ENCODE measurements at regions not wholly inside any gene's neighbourhood (a gene's known extent, or its start where the extent isn't known, plus 50 kb on each side); places are given as distances from the start of the nearest gene placed in this dataset.

GRCh38 chr3:21879184-21879886 is 128.3 kb upstream of the ZNF385D start:
- H3K4me1 ChIP-seq (ENCODE audit: control insufficient read depth in 1 of 2, insufficient read depth in 2 of 2, low read length in 2 of 2), result no peaks in the 10 kb centered on the region
- ChIA-PET RAD21 (ENCODE audit: low non-redundant PET in 1 of 2, low total read pairs in 2 of 2, uncharacterized antibody in 2 of 2, unreplicated experiment in 2 of 2) (no interaction called here), CTCF (no interaction called here), POLR2A (no interaction called here)
- H3K36me3 ChIP-seq (ENCODE audit: control insufficient read depth in 1 of 2, insufficient read depth in 2 of 2, low read length in 2 of 2), result no peaks in the 10 kb centered on the region
- no peak for ATAC-seq
- no peak overlapping the region for H2AFZ ChIP-seq (ENCODE audit: low read depth, low read length, poor library complexity, severe bottlenecking)
- TF ChIP-seq EZH2 (IDR thresholded peaks at IDR 0.05), result no peak
- no peak for TF ChIP-seq TCF7L2 (IDR thresholded peaks at IDR 0.05; ENCODE audit: borderline replicate concordance, extremely low read depth, insufficient read depth, insufficient read length)
- TF ChIP-seq, protein P1, sequence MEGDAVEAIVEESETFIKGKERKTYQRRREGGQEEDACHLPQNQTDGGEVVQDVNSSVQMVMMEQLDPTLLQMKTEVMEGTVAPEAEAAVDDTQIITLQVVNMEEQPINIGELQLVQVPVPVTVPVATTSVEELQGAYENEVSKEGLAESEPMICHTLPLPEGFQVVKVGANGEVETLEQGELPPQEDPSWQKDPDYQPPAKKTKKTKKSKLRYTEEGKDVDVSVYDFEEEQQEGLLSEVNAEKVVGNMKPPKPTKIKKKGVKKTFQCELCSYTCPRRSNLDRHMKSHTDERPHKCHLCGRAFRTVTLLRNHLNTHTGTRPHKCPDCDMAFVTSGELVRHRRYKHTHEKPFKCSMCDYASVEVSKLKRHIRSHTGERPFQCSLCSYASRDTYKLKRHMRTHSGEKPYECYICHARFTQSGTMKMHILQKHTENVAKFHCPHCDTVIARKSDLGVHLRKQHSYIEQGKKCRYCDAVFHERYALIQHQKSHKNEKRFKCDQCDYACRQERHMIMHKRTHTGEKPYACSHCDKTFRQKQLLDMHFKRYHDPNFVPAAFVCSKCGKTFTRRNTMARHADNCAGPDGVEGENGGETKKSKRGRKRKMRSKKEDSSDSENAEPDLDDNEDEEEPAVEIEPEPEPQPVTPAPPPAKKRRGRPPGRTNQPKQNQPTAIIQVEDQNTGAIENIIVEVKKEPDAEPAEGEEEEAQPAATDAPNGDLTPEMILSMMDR (IDR thresholded peaks at IDR 0.05 in 2 of 3, conservative IDR thresholded peaks at IDR 0.05 in 1 of 3; ENCODE audit: borderline replicate concordance in 1 of 3, insufficient read depth in 1 of 3, low read depth in 2 of 3, low read length in 2 of 3), result no peak
- no peak for TF ChIP-seq ZFX (IDR thresholded peaks at IDR 0.05)
- H3K27ac ChIP-seq (ENCODE audit: low read depth, low read length), result no peak overlapping the region
- intact Hi-C loops (cut with micrococcal nuclease), result no loop called here
- no peaks in the 10 kb centered on the region for H4K20me1 ChIP-seq (ENCODE audit: insufficient read depth)
- no peak overlapping the region for H3K4me3 ChIP-seq (replicated peaks in 1 of 2; ENCODE audit: low read depth in 1 of 2, low read length in 2 of 2)
- H3K9me2 ChIP-seq (ENCODE audit: insufficient read depth), result no peaks in the 10 kb centered on the region
- DNase-seq (ENCODE audit: low read depth, low spot score), result no peak
- peaks cover 11 to 26% of the 10 kb centered on the region in 2 experiments; a peak in 2 of 4 replicates for H3K9me3 ChIP-seq (ENCODE audit: control insufficient read depth in 1 of 2, insufficient read depth in 1 of 2, low read depth in 1 of 2, low read length in 2 of 2)
- H3K79me2 ChIP-seq (ENCODE audit: insufficient read depth, low read length), result no peaks in the 10 kb centered on the region
- no TSS peak for BruUV-seq (replicated peaks)
- H3K27me3 ChIP-seq (ENCODE audit: insufficient read depth, low read length), result no peaks in the 10 kb centered on the region
- no peak overlapping the region for H3K9ac ChIP-seq (ENCODE audit: low read length)
- no peak overlapping the region for H3K4me2 ChIP-seq (ENCODE audit: low read length)

DNA sequence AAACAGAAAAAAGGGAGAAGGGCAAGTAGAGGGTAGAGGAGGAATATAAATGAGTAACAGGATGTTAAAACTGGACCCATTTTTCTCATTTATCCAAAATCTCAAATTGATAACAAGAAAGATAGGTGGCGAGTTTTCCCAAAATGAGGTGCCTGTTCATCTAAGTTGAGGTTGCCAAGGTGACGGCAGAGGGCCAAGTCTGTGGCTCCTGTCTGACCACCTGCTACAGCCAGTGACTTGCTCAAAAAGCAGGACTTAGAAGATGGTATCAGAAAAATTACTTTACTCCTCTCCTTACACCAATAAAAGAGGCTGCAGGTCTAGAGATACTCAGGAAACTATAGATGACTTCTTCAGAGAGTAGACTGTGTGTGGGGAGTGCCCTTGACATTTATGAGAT is 137.6 kb upstream of the ZNF385D start:
- no peak for ATAC-seq
- RAD21 ChIA-PET (ENCODE audit: low non-redundant PET in 1 of 2, low total read pairs in 2 of 2, uncharacterized antibody in 2 of 2, unreplicated experiment in 2 of 2), result no interaction called here
- no peak overlapping the region for H3K9ac ChIP-seq (ENCODE audit: low read length)
- H4K20me1 ChIP-seq (ENCODE audit: insufficient read depth), result no peaks in the 10 kb centered on the region
- H3K9me2 ChIP-seq (ENCODE audit: insufficient read depth), result no peaks in the 10 kb centered on the region
- CTCF ChIA-PET, result no interaction called here
- no peaks in the 10 kb centered on the region for H3K79me2 ChIP-seq (ENCODE audit: insufficient read depth, low read length)
- BruUV-seq (replicated peaks), result no TSS peak
- H3K4me2 ChIP-seq (ENCODE audit: low read length), result no peak overlapping the region
- DNase-seq (ENCODE audit: low read depth, low spot score), result no peak
- H3K27ac ChIP-seq (ENCODE audit: low read depth, low read length), result no peak overlapping the region
- no peak for TF ChIP-seq POLR2AphosphoS5 (IDR thresholded peaks at IDR 0.05; ENCODE audit: low read depth, low read length)
- no peaks in the 10 kb centered on the region for H3K4me1 ChIP-seq (ENCODE audit: control insufficient read depth in 1 of 2, insufficient read depth in 2 of 2, low read length in 2 of 2)
- POLR2A ChIA-PET, result no interaction called here
- no peak overlapping the region for H3K4me3 ChIP-seq (replicated peaks in 1 of 2; ENCODE audit: low read depth in 1 of 2, low read length in 2 of 2)
- intact Hi-C loops (cut with micrococcal nuclease), result no loop called here
- no peaks in the 10 kb centered on the region for H3K36me3 ChIP-seq (ENCODE audit: control insufficient read depth in 1 of 2, insufficient read depth in 2 of 2, low read length in 2 of 2)
- no peak overlapping the region for H2AFZ ChIP-seq (ENCODE audit: low read depth, low read length, poor library complexity, severe bottlenecking)
- no peaks in the 10 kb centered on the region for H3K27me3 ChIP-seq (ENCODE audit: insufficient read depth, low read length)
- H3K9me3 ChIP-seq (ENCODE audit: control insufficient read depth in 1 of 2, insufficient read depth in 1 of 2, low read depth in 1 of 2, low read length in 2 of 2), result peaks cover 5 to 26% of the 10 kb centered on the region in 2 experiments; a peak in 2 of 4 replicates
